Caco-2 (cell line): ENCODE measurements at regions not wholly inside any gene's neighbourhood (a gene's known extent, or its start where the extent isn't known, plus 50 kb on each side); places are given as distances from the start of the nearest gene placed in this dataset.

ENCODE experiments used
- BruUV-seq: library from RNA; stranded (reverse); fragments of 400-500 nt; replicated peaks from 2 replicates; lab custom pipeline; 2021; lab: Mats Ljungman, UMichigan
- CTCF ChIA-PET: fragments of 300-600 bp; sonication (Branson Sonifier 250); formaldehyde crosslinking; loops from one replicate; lab custom pipeline; 2022; ENCODE audit warnings: antibody characterized with exemption; lab: Charles Lee
- POLR2A ChIA-PET: fragments of 300-600 bp; sonication (Branson Sonifier 250); formaldehyde crosslinking; loops from one replicate; lab custom pipeline; 2022; ENCODE audit warnings: antibody characterized with exemption; lab: Charles Lee
- DNase-seq, 2 experiments: peaks; one replicate each; pipeline versions ENCODE4 v3.0.0 to v3.0.0-alpha.2; 2020 to 2022
- H3K27me3 ChIP-seq: replicated peaks from 2 replicates; pipeline ENCODE4 v1.6.0; 2011; ENCODE audit warnings: low read length; ENCODE audit not compliant: control insufficient read depth, insufficient read depth
- H3K36me3 ChIP-seq: 2 replicates; pipeline ENCODE4 v1.5.1; 2011; ENCODE audit warnings: low read length; ENCODE audit not compliant: control insufficient read depth, insufficient read depth
- H3K4me1 ChIP-seq: fragments of 250-450 bp; sonication (Bioruptor Pico); 2 replicates; pipeline ENCODE4 v1.5.1; 2020; ENCODE audit warnings: mild to moderate bottlenecking
- H3K4me3 ChIP-seq: 2 replicates; pipeline ENCODE4 v1.5.1; 2011; ENCODE audit warnings: low read depth, mild to moderate bottlenecking, control low read depth, low read length
- H3K9me3 ChIP-seq: fragments of 250-450 bp; sonication (Bioruptor Pico); 2 replicates; pipeline ENCODE4 v1.5.1; 2020; ENCODE audit warnings: mild to moderate bottlenecking, moderate library complexity
- H3K27ac Mint-ChIP-seq: one replicate; pipeline ENCODE4 v1.8.0; 2022; ENCODE audit warnings: mixed read lengths; ENCODE audit not compliant: unreplicated experiment
- H3K27me3 Mint-ChIP-seq: one replicate; pipeline ENCODE4 v1.8.0; 2022; ENCODE audit warnings: mixed read lengths; ENCODE audit not compliant: insufficient read depth, unreplicated experiment
- H3K36me3 Mint-ChIP-seq: one replicate; pipeline ENCODE4 v1.8.0; 2022; ENCODE audit warnings: mild to moderate bottlenecking, mixed read lengths; ENCODE audit not compliant: insufficient read depth, unreplicated experiment
- H3K4me1 Mint-ChIP-seq: one replicate; pipeline ENCODE4 v1.8.0; 2022; ENCODE audit warnings: low read depth, mixed read lengths; ENCODE audit not compliant: unreplicated experiment
- H3K4me3 Mint-ChIP-seq: one replicate; pipeline ENCODE4 v1.8.0; 2022; ENCODE audit warnings: mild to moderate bottlenecking, moderate library complexity, mixed read lengths; ENCODE audit not compliant: unreplicated experiment
- H3K9me3 Mint-ChIP-seq: one replicate; pipeline ENCODE4 v1.8.0; 2022; ENCODE audit warnings: mixed read lengths; ENCODE audit not compliant: unreplicated experiment
- intact Hi-C: fragments of 100-400 bp; cut with micrococcal nuclease; formaldehyde crosslinking; loops from one replicate; pipeline ENCODE4 v1.10.0; 2022; ENCODE audit not compliant: unreplicated experiment
- TF ChIP-seq, protein P1 (sequence below), 2 experiments: fragments of 200-600 bp in 1 of 2; IDR thresholded peaks; 1 replicate in 1 of 2; 2 replicates in 1 of 2; pipeline versions ENCODE4 v1.5.1 to v1.8.0; 2011 to 2022; ENCODE audit warnings: antibody characterized with exemption in 1 of 2, control low read depth in 1 of 2, inconsistent platforms in 1 of 2, low read depth in 1 of 2, low read length in 1 of 2, mild to moderate bottlenecking in 1 of 2, moderate library complexity in 1 of 2; ENCODE audit not compliant: insufficient read depth in 1 of 2, severe bottlenecking in 1 of 2, unreplicated experiment in 1 of 2

DNA sequence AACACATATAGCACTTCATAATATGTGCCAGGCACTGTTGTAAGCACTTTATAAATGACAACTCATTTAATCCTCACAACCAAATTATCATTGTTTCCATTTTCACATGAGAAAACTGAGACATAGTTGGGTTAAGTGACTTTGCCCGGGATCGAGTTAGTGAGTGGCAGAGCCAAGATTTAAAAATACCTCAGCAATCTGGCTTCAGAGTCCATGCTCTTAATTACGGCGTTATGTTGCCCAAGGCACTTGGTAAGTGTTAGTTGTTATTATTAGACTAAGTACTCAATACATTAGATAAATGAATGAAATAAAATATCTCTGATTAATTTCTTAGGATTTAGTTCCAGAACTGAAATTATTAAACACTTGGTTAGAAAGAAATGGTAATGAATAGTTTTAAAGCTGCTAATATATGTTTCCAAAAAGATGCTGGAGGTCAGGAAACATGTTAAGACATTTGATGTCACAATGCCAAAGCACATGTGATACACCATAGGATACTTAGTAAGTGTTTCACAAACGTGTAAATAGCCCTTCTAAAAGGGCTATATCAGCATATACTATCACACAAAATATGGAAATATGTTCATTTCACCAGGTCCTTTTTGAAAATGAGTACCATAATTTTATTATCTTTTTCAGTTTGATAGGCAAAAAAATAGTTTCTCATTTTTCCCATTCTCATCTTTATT is 301.9 kb downstream of the GPAT3 start:
- Histone ChIP-seq H3K4me1 (peaks cover 6% of the 10 kb centered on the region; the same call in 1 of the 2 replicates), H3K4me3 (no peak overlapping the region), H3K9me3 (no peaks in the 10 kb centered on the region), H3K36me3 (no peaks in the 10 kb centered on the region), H3K27me3 (no peaks in the 10 kb centered on the region)
- H3K27ac Mint-ChIP-seq, result no peak overlapping the region
- intact Hi-C loops, result no loop called here
- BruUV-seq, result no TSS peak
- H3K27me3 Mint-ChIP-seq, result peaks cover 3% of the 10 kb centered on the region
- no peaks in the 10 kb centered on the region for H3K9me3 Mint-ChIP-seq
- DNase-seq, result no peak
- H3K4me1 Mint-ChIP-seq, result peaks cover 7% of the 10 kb centered on the region
- CTCF ChIA-PET, result no interaction called here
- H3K36me3 Mint-ChIP-seq, result no peaks in the 10 kb centered on the region
- no peak overlapping the region for H3K4me3 Mint-ChIP-seq
- TF ChIP-seq, protein P1, sequence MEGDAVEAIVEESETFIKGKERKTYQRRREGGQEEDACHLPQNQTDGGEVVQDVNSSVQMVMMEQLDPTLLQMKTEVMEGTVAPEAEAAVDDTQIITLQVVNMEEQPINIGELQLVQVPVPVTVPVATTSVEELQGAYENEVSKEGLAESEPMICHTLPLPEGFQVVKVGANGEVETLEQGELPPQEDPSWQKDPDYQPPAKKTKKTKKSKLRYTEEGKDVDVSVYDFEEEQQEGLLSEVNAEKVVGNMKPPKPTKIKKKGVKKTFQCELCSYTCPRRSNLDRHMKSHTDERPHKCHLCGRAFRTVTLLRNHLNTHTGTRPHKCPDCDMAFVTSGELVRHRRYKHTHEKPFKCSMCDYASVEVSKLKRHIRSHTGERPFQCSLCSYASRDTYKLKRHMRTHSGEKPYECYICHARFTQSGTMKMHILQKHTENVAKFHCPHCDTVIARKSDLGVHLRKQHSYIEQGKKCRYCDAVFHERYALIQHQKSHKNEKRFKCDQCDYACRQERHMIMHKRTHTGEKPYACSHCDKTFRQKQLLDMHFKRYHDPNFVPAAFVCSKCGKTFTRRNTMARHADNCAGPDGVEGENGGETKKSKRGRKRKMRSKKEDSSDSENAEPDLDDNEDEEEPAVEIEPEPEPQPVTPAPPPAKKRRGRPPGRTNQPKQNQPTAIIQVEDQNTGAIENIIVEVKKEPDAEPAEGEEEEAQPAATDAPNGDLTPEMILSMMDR (IDR thresholded peaks at IDR 0.05; ENCODE audit: insufficient read depth in 1 of 2, low read depth in 1 of 2, low read length in 1 of 2, severe bottlenecking in 1 of 2, unreplicated experiment in 1 of 2), result no peak
- POLR2A ChIA-PET, result no interaction called here

DNA sequence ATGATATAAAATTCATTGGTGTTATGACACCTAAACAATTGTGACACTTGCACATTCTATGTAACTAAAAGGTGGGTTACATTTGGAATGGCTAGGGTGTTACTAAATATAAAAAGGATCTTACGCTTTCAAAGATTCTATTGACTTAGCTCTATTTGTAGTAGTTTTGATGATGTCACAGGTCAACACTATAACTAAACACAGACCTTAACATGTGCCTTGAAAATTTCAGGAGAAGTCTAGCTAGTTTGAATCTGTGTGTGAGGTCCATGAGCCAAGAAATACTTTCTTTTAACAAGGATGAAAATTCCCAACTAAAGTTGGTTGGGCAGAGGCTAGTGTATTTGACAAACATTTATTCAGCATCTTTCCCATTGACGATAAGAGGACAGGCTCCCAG is 298.0 kb downstream of the GPAT3 start:
- ChIA-PET CTCF (no interaction called here), POLR2A (no interaction called here)
- Mint-ChIP-seq H3K27ac (no peak overlapping the region), H3K36me3 (no peaks in the 10 kb centered on the region), H3K4me1 (peaks cover 19% of the 10 kb centered on the region), H3K9me3 (no peaks in the 10 kb centered on the region), H3K4me3 (no peak overlapping the region), H3K27me3 (no peaks in the 10 kb centered on the region)
- no peaks in the 10 kb centered on the region for H3K36me3 ChIP-seq
- intact Hi-C loops, result loop anchor here (5.0 kb wide), 1 partner anchor 52 kb away; no protein-coding TSS in a partner anchor
- no TSS peak for BruUV-seq
- no peaks in the 10 kb centered on the region for H3K27me3 ChIP-seq
- no peak overlapping the region for H3K4me3 ChIP-seq
- DNase-seq, result no peak
- peaks cover 20% of the 10 kb centered on the region for H3K4me1 ChIP-seq
- H3K9me3 ChIP-seq, result no peaks in the 10 kb centered on the region
- TF ChIP-seq, protein P1 (IDR thresholded peaks at IDR 0.05; ENCODE audit: insufficient read depth in 1 of 2, low read depth in 1 of 2, low read length in 1 of 2, severe bottlenecking in 1 of 2, unreplicated experiment in 1 of 2), result no peak

DNA sequence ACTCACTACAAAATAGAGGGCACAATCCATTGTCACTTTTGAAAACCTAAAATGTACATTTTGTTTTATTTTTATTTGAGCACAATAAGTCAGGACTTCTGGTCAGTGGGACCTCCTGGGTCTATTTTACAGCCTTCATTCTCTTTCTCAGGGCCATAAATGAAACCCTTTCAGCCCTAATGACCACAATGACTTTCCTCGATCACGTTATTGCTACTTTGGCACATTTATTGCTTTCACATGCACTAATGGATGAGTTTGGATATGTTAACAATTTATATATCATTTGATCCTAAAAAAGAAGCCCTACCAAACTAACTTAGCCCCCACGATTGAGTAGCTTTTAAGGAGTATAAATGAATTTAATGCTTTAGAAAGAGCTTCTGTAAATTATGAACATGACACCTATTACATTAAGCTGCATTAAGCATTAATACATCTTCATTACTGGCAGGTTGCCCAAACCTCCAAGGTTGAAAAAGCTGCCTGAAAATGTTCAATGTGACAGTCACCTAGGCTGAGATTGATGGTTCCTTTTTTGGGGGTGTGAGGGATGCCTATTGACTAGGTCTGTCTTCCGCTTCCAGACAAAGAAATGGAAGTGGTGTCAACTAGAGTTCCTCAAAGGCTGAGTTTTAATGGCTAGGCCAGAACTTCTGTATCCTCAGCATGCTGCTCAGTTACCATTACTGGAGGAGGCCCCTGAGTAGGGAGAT is 296.4 kb downstream of the GPAT3 start:
- Mint-ChIP-seq H3K4me1 (peaks cover 23% of the 10 kb centered on the region), H3K36me3 (no peaks in the 10 kb centered on the region), H3K27me3 (no peaks in the 10 kb centered on the region), H3K27ac (no peak overlapping the region), H3K4me3 (no peak overlapping the region), H3K9me3 (no peaks in the 10 kb centered on the region)
- intact Hi-C loops, result loop anchor here (5.0 kb wide), 1 partner anchor 50 kb away; no protein-coding TSS in a partner anchor
- no TSS peak for BruUV-seq
- TF ChIP-seq, protein P1 (IDR thresholded peaks at IDR 0.05; ENCODE audit: insufficient read depth in 1 of 2, low read depth in 1 of 2, low read length in 1 of 2, severe bottlenecking in 1 of 2, unreplicated experiment in 1 of 2), result no peak
- no peaks in the 10 kb centered on the region for H3K9me3 ChIP-seq
- no peaks in the 10 kb centered on the region for H3K36me3 ChIP-seq
- ChIA-PET POLR2A (no interaction called here), CTCF (no interaction called here)
- H3K4me3 ChIP-seq, result no peak overlapping the region
- no peak for DNase-seq
- no peaks in the 10 kb centered on the region for H3K27me3 ChIP-seq
- H3K4me1 ChIP-seq, result peaks cover 29% of the 10 kb centered on the region
